K562 (cell line): ENCODE measurements at regions not wholly inside any gene's neighbourhood (a gene's known extent, or its start where the extent isn't known, plus 50 kb on each side); places are given as distances from the start of the nearest gene placed in this dataset.

Experiments used
- ATAC-seq: fragments of 200-7000 bp; cut with Tn5 transposase; 3 replicates; pipeline ENCODE4 v1.9.1; 2020; ENCODE audit warnings: moderate library complexity
- BruUV-seq: library from RNA; stranded (reverse); fragments of 400-500 nt; replicated peaks from 2 replicates; lab custom pipeline; 2021; lab: Mats Ljungman, UMichigan
- CTCF ChIA-PET: fragments of 300-600 bp; formaldehyde crosslinking; extraction: SDS; loops from one replicate; lab custom pipeline; 2021; ENCODE audit warnings: low intra/inter-chr PET ratio; lab: Yijun Ruan, JAX
- POLR2A ChIA-PET: fragments of 300-600, 350-650 bp; sonication (Branson Sonifier 250); formaldehyde crosslinking; extraction: SDS; loops from one replicate; lab custom pipeline; 2021; ENCODE audit warnings: antibody characterized with exemption, inconsistent platforms; lab: Yijun Ruan, JAX
- DNase-seq, 4 experiments: peaks; one replicate each; pipeline versions ENCODE4 v3.0.0 to v3.0.0-alpha.2; 2011 to 2018; ENCODE audit warnings: low spot score in 3 of 4, mixed read lengths in 3 of 4; ENCODE audit errors: extremely low read depth in 1 of 4
- FAIRE-seq: peaks from 2 replicates; lab custom pipeline; 2011; peaks lifted over from hg19 to GRCh38; lab: Jason Lieb, UNC
- H2AFZ ChIP-seq: 2 replicates; pipeline ENCODE4 v1.6.0; 2011; ENCODE audit warnings: low read depth, low read length, control low read depth, inconsistent platforms
- H3K27ac ChIP-seq: fragments of 200-600 bp; 3 replicates; pipeline ENCODE4 v1.8.0; 2011; ENCODE audit warnings: low read depth, mild to moderate bottlenecking, control low read depth, inconsistent platforms, low read length, moderate library complexity, mixed read lengths; ENCODE audit errors: extremely low read depth
- H3K27me3 ChIP-seq, 2 experiments: fragments of 300-600 bp in 1 of 2; 2 replicates in 1 of 2; 3 replicates in 1 of 2; pipeline versions ENCODE4 v1.6.0 to v1.8.0; 2011; ENCODE audit warnings: inconsistent platforms in 2 of 2, low read length in 2 of 2, mild to moderate bottlenecking in 1 of 2, mixed read lengths in 1 of 2, moderate library complexity in 1 of 2; ENCODE audit not compliant: control insufficient read depth in 2 of 2, insufficient read depth in 2 of 2
- H3K36me3 ChIP-seq: fragments of 300-600 bp; 3 replicates; pipeline ENCODE4 v1.8.0; 2011; ENCODE audit warnings: mild to moderate bottlenecking, low read length, inconsistent platforms; ENCODE audit not compliant: control insufficient read depth, insufficient read depth
- H3K4me1 ChIP-seq, 2 experiments: fragments of 200-600 bp in 1 of 2; replicated peaks in 1 of 2; 2 replicates in 1 of 2; 3 replicates in 1 of 2; pipeline versions ENCODE4 v1.5.1 to v1.8.0; 2011; ENCODE audit warnings: inconsistent platforms in 2 of 2, low read length in 2 of 2, mild to moderate bottlenecking in 1 of 2, mixed read lengths in 1 of 2, moderate library complexity in 1 of 2; ENCODE audit not compliant: control insufficient read depth in 2 of 2, insufficient read depth in 2 of 2
- H3K4me2 ChIP-seq: 2 replicates; pipeline ENCODE4 v1.6.1; 2011; ENCODE audit warnings: low read length, control low read depth, inconsistent platforms, mixed read lengths; ENCODE audit not compliant: insufficient read depth
- H3K4me3 ChIP-seq: fragments of 200-600 bp; sonication (generic), shearing (Covaris generic); 2 replicates; pipeline ENCODE4 v1.5.1; 2016; ENCODE audit warnings: control low read depth, inconsistent platforms
- H3K79me2 ChIP-seq: fragments of 200-600 bp; 3 replicates; pipeline ENCODE4 v1.8.0; 2011; ENCODE audit warnings: low read length, inconsistent platforms; ENCODE audit not compliant: control insufficient read depth, insufficient read depth
- H3K9ac ChIP-seq, 2 experiments: 2 replicates each; pipeline versions ENCODE4 v1.6.0 to v1.6.1; 2011; ENCODE audit warnings: low read depth in 2 of 2, low read length in 2 of 2, control low read depth in 1 of 2, inconsistent platforms in 1 of 2, mild to moderate bottlenecking in 1 of 2, mixed read lengths in 1 of 2; ENCODE audit not compliant: insufficient read depth in 1 of 2
- H3K9me1 ChIP-seq: one replicate; pipeline ENCODE4 v1.6.0; 2011; ENCODE audit warnings: inconsistent platforms, mild to moderate bottlenecking, low read length, moderate library complexity; ENCODE audit not compliant: control insufficient read depth, insufficient read depth
- H3K9me3 ChIP-seq: replicated peaks from 2 replicates; pipeline ENCODE4 v1.5.1; 2011; ENCODE audit warnings: low read depth, low read length, inconsistent platforms; ENCODE audit not compliant: control insufficient read depth, insufficient read depth
- H4K20me1 ChIP-seq: replicated peaks from 2 replicates; pipeline ENCODE4 v1.6.1; 2011; ENCODE audit warnings: low read length, inconsistent platforms, mixed read lengths; ENCODE audit not compliant: control insufficient read depth, insufficient read depth
- CREB3L1 ChIP-seq: fragments of 450-650 bp; IDR thresholded peaks from 2 replicates; pipeline ENCODE4 v1.6.1; 2014; ENCODE audit warnings: low read depth, mild to moderate bottlenecking, moderate library complexity, borderline replicate concordance
- DDX20 ChIP-seq: fragments of 450-650 bp; IDR thresholded peaks from 2 replicates; pipeline ENCODE4 v1.6.1; 2016; ENCODE audit warnings: missing genetic modification characterization, low read depth, mild to moderate bottlenecking, missing compliant biosample characterization, moderate library complexity
- KLF6 ChIP-seq: fragments of 250-450 bp; sonication (Bioruptor Pico); IDR thresholded peaks from 2 replicates; pipeline ENCODE4 v1.4.0; 2020; ENCODE audit warnings: mild to moderate bottlenecking, moderate library complexity, borderline replicate concordance
- NR0B1 ChIP-seq: fragments of 450-650 bp; IDR thresholded peaks from one replicate; pipeline ENCODE4 v1.6.1; 2018; ENCODE audit warnings: mild to moderate bottlenecking, moderate library complexity; ENCODE audit not compliant: partially characterized antibody
- PATZ1 ChIP-seq: fragments of 250-450 bp; sonication (Bioruptor Pico); IDR thresholded peaks from 2 replicates; pipeline ENCODE4 v1.5.0; 2020; ENCODE audit warnings: mild to moderate bottlenecking, borderline replicate concordance
- RNF2 ChIP-seq: sonication (generic); IDR thresholded peaks from 2 replicates; pipeline ENCODE4 v1.6.1; 2016
- ZNF23 ChIP-seq: fragments of 250-450 bp; sonication (Bioruptor Pico); IDR thresholded peaks from 2 replicates; pipeline ENCODE4 v1.4.0; 2020; ENCODE audit warnings: mild to moderate bottlenecking
- ZNF449 ChIP-seq: fragments of 250-450 bp; sonication (Bioruptor Pico); IDR thresholded peaks from 2 replicates; pipeline ENCODE4 v1.8.0; 2022; ENCODE audit warnings: moderate library complexity, mild to moderate bottlenecking, inconsistent platforms
- WGBS: fragments of 100-300 bp; shearing (Covaris generic); methylation state at CpG from one replicate; pipeline ENCODE4 v1.1.6; 2016; ENCODE audit warnings: low coverage, mixed read lengths; ENCODE audit not compliant: insufficient coverage; ENCODE audit errors: missing lambda C conversion rate; 5-methylcytosine and 5-hydroxymethylcytosine counted together
- in situ Hi-C: fragments of 300-500 bp; cut with MboI; formaldehyde crosslinking; loops from 4 replicates; pipeline ENCODE4 v1.15.0; 2018; ENCODE audit warnings: inconsistent platforms, mixed read lengths
- intact Hi-C: fragments of 100-400 bp; cut with micrococcal nuclease; formaldehyde crosslinking; loops from 2 replicates; pipeline ENCODE4 v1.14.2; 2022

GRCh38 chrX:116756958-116757357, 294.2 kb upstream of the CT83 start:
- H3K4me3 ChIP-seq = no peak overlapping the region
- WGBS = 0% methylated on average over 1 of the region's 1 CpG
- no peak for FAIRE-seq
- H3K27ac ChIP-seq = no peak overlapping the region
- intact Hi-C loops (no loop called here), in situ Hi-C loops (no loop called here)
- no peak for DNase-seq
- no peaks in the 10 kb centered on the region for H3K36me3 ChIP-seq
- POLR2A ChIA-PET = no interaction called here
- no peaks in the 10 kb centered on the region for H3K79me2 ChIP-seq
- no peak overlapping the region for H2AFZ ChIP-seq
- H3K9ac ChIP-seq = no peak overlapping the region
- no peak for ATAC-seq
- no peaks in the 10 kb centered on the region for H3K4me1 ChIP-seq
- no peaks in the 10 kb centered on the region for H3K9me3 ChIP-seq
- H3K9me1 ChIP-seq = no peaks in the 10 kb centered on the region
- H4K20me1 ChIP-seq = no peaks in the 10 kb centered on the region
- BruUV-seq = no TSS peak
- TF ChIP-seq ZNF449 (CRISPR knock-in tag) = no peak
- TF ChIP-seq NR0B1 = no peak
- no peak for TF ChIP-seq KLF6 (CRISPR knock-in tag)
- no peak for TF ChIP-seq CREB3L1
- TF ChIP-seq PATZ1 (CRISPR knock-in tag) = no peak
- no peak for TF ChIP-seq ZNF23
- TF ChIP-seq DDX20 (tag) = no peak
- no peak for TF ChIP-seq RNF2
- no peaks in the 10 kb centered on the region for H3K27me3 ChIP-seq
- CTCF ChIA-PET = no interaction called here
- no peak overlapping the region for H3K4me2 ChIP-seq
